SK-MEL-5 (cell line): ENCODE measurements at regions not wholly inside any gene's neighbourhood (a gene's known extent, or its start where the extent isn't known, plus 50 kb on each side); places are given as distances from the start of the nearest gene placed in this dataset.

ENCODE experiments used
- DNase-seq: peaks from one replicate; pipeline ENCODE4 v3.0.0-alpha.2; 2016; ENCODE audit warnings: low read depth, low spot score
- in situ Hi-C: cut with HindIII; loops from 2 replicates; pipeline ENCODE4 v1.10.0; 2016; ENCODE audit warnings: low sequenced_read_pairs, high pct_unique_total_duplicates, low pct_unique_long_range_greater_than_20kb

DNA sequence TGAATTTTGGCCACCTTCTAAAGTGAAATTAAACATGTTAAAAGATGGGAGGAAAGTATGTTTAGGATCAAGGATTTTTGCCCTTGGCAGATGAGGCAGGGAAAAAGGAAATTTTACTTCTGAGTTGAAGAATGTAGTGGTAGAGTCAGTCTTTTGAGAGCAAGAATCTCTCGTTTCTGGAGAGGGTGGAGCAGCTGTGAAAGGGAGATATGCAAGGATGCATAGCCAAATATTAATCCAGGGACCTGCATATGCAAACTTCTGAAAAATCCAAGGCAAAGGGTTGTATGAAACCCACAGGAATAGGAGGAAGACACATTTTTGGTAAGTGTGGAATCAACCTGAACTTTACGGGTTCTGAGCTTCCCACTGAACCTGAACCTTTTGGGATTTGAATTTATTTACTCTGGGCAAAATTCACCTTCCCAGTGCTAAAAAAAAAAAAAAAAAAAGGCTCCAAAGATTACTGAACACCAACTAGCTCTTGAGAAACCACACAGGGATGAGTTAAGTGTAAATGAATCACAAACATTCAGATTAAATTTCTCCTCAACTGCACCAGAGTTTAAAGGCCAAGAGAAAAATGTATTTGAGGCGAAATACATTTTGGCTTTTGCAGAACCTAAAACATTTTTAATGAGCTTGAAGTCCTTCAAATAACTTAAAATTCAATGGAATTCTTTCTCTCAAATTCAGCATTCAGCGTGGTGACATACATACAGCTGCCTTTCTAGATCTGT lies 187.1 kb upstream of the CDKN3 start:
- in situ Hi-C loops, result no loop called here
- DNase-seq, result no peak

- in situ Hi-C loops, result no loop called here
- DNase-seq, result no peak
These were observed 185.1 kb upstream of the CDKN3 start for GRCh38 chr14:54211551-54212308.

DNA sequence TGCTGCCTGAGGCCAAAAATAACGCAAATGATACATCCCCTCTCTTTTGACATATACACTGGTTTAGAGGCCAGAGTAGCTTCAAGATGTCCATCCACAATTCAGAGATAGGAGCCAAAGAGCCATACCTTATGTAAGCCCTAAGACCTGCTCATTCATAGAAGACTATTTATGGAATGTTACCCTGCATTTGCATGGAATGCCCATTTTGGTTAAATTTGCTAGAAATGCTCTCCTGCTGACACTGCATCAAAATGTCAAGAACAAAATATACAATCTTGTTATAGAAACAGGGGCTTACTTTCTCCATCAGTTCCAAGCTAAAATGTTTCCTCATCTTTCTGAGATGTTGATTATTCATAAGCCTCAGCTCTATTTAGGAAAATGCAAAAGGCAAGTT lies 183.3 kb upstream of the CDKN3 start:
- in situ Hi-C loops, result no loop called here
- no peak for DNase-seq

DNA sequence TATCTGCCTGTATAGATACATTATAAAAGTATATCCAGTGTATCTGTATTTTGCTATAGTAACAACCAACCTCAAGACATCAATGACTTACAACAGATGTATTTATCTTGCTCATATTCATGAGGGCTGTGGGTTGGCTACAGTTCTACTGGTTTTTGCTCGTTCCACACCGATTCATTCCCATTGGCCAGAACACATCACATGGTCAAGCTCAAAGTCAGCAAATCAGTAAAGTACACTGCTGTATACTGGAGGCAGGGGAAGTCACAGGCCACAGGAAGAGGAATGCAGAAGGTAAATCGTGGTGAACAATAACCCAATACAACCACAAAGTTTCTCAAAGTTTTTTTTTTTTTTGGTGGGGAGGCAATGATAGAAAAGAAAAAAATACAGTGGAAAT lies 180.0 kb upstream of the CDKN3 start:
- no peak for DNase-seq
- in situ Hi-C loops, result no loop called here

GRCh38 chr14:54219261-54220070 lies 177.3 kb upstream of the CDKN3 start:
- in situ Hi-C loops, result no loop called here
- no peak for DNase-seq

- in situ Hi-C loops, result no loop called here
- DNase-seq, result no peak
These were observed 176.6 kb upstream of the CDKN3 start for GRCh38 chr14:54220071-54220703.

- in situ Hi-C loops, result no loop called here
- DNase-seq, result no peak
These were observed 175.9 kb upstream of the CDKN3 start for GRCh38 chr14:54220704-54221431.

GRCh38 chr14:54221432-54221803 lies 175.4 kb upstream of the CDKN3 start:
- in situ Hi-C loops, result no loop called here

GRCh38 chr14:54221971-54222370 lies 174.8 kb upstream of the CDKN3 start:
- in situ Hi-C loops, result no loop called here
- no peak for DNase-seq

More at GRCh38 chr14:54221432-54221803, 175.4 kb upstream of the CDKN3 start:
- no peak for DNase-seq

DNA sequence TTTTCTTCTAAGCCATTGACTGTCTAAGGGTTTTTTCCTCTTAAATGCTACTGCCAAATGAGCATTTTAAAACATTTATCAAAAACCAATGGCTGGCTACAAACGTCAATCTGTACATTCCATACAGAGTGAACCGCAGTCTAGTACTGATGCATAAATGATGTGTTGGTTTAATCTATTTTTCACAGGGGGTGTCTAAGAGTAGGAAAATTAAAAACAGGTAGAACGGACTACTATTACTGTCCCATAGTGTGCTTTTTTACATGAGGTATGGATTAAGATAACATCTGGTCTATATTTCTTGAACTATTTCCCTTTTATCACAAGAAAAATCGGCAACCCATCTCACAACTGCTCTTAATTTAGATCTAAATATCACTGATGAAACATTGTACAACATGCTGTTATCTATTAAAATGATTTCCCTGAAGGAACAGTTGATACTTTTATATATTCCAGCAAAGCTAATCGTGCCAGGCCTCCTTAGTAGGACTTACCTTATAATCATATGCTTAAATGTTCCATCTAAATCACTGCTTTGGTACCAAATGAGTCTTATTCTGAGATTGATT lies 172.9 kb upstream of the CDKN3 start:
- in situ Hi-C loops, result no loop called here
- no peak for DNase-seq

DNA sequence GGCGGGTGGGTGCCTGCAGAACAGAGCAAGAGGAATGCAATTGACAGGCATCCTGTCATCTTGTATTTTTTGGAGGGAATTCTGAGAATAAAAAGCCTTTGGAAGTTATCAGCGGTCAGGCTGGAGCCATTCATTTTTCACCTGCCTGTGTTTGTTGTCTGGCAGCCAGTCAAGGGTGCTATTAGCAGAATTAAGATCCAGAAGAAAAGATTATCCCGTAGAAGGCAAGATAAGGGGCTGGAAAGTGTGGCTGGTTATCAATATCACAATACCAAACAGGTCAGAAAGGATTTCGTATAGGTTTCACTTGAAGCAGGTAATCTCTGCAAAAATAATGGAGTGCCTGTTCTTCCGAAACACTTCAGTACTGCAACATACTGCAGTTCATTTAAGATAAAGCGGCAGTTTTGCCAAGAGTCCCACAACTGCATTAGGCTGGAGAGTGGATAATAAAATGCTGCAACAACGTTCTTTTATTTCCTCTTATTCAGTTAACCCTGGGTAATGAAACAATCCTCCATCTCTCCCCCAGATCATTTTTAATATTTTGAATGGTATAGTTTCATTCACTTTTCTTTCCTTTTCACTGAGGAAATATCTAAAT lies 171.2 kb upstream of the CDKN3 start:
- in situ Hi-C loops, result no loop called here

GRCh38 chr14:54226103-54226502 lies 170.7 kb upstream of the CDKN3 start:
- in situ Hi-C loops, result no loop called here
- DNase-seq, result no peak

More for the DNA sequence above, 171.2 kb upstream of the CDKN3 start:
- DNase-seq, result no peak

GRCh38 chr14:54226558-54226957 lies 170.2 kb upstream of the CDKN3 start:
- DNase-seq, result no peak
- in situ Hi-C loops, result no loop called here

- in situ Hi-C loops, result no loop called here
- no peak for DNase-seq
These were observed 167.7 kb upstream of the CDKN3 start for GRCh38 chr14:54229136-54229535.

DNA sequence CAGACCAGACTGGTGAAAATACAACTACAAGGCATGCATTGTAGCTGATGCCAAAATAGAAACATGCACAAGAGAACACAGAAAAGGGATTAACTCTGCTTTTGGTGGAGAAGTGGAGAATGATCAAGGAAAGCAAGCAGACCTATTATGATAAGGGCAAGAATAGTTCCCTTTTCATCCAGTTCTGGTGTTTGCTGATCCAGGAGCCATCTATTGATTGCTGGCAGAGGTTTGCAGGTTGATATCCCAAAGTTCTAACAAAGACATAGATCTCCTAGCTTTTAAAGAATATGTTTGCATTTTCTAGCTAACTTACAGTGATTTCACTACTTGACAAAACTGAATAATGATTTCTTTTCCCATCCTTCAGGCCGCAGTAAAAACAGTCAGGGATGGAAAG lies 166.2 kb upstream of the CDKN3 start:
- in situ Hi-C loops, result no loop called here
- DNase-seq, result no peak

- in situ Hi-C loops, result no loop called here
- DNase-seq, result no peak
These were observed 164.1 kb upstream of the CDKN3 start for GRCh38 chr14:54232735-54233134.

GRCh38 chr14:54241517-54241916 lies 155.3 kb upstream of the CDKN3 start:
- no peak for DNase-seq
- in situ Hi-C loops, result no loop called here
